ENCODE measurements at regions not wholly inside any gene's neighbourhood (a gene's known extent, or its start where the extent isn't known, plus 50 kb on each side); places are given as distances from the start of the nearest gene placed in this dataset.

DNA sequence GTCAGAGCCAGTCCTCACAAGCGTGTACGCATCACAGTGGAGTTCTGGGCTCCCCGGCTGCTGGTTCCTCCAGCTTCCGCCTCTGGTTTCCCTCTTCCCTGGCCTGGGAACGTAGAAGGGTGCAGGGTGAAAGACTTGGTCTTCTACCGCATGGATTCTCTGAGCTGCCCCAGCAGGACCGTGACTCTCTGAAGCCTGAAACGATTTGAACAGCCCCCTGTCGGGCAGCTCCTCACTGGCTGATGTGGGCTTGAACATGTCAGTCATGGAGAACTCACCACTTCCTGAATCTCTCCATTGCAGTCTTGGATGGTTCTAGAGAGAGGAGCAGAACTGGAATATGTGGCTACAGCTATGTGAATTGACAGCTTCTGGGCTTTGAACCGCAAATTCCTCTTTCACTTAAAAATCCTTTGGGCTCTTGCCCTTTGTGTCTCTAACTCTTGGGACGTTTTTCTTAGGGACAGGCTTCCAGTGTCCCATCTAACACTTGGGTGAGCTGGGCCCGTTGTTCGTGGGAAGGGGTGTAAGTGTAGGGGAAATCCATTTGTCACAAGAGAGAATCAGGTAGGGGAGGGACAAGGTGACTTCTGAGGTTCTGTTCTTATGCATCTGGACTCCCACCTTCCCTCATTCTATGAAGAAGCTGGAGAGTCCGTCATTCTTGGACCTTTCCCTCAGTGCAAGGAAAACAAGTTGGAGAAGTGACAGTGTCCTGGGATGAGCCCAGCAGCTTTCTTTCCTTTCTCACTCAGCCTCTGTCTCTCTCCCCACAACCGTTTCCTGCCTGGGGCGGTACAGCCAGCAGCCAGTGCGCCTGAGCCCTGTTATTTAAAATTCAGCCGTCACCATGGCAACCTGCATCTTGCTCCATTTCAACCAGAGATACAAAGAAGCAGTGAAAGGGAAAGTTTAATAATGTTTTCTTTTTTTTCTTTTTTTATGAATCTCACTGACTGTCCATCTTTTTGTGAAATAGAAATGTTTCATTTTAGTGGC lies 84.7 kb downstream of the PTTG1 start:
- no peak overlapping the region for H3K27ac ChIP-seq (ENCODE audit: insufficient read depth, low read length)
- H3K4me2 ChIP-seq (ENCODE audit: low read depth, low read length) = no peak overlapping the region
- no peak overlapping the region for H2AK9ac ChIP-seq (replicated peaks; ENCODE audit: low read depth, low read length, poor library complexity)
- H2BK15ac ChIP-seq (ENCODE audit: low read depth, low read length) = no peak overlapping the region; the same call in 2 of the 3 replicates
- peak overlapping the region in 1 of 2 experiments; percentile 47; a peak in 1 of 4 replicates for H4K8ac ChIP-seq (ENCODE audit: low read depth in 2 of 2, low read length in 2 of 2)
- H3K4me3 ChIP-seq (ENCODE audit: insufficient read depth, low read depth, low read length) = no peak overlapping the region
- no peak overlapping the region for H3K9ac ChIP-seq (ENCODE audit: low read depth, low read length)
- H3K27me3 ChIP-seq (ENCODE audit: control insufficient read depth, insufficient read depth, low read length) = no peaks in the 10 kb centered on the region; the same call in 1 of the 2 replicates
- H3K56ac ChIP-seq (ENCODE audit: extremely low read depth, insufficient read depth, low read length) = no peak overlapping the region
- H3K23ac ChIP-seq (ENCODE audit: low read depth, low read length) = no peak overlapping the region
- ATAC-seq (ENCODE audit: low read depth) (peak; percentile 40; the same call in 1 of the 2 replicates), DNase-seq (peak; percentile 54)
- peak overlapping the region; percentile 45 for H2AFZ ChIP-seq (replicated peaks; ENCODE audit: low read length, poor library complexity)
- no TSS peak for BruUV-seq (replicated peaks)
- peak overlapping the region; percentile 26; the same call in 1 of the 2 replicates for H2BK120ac ChIP-seq (ENCODE audit: low read depth, low read length)
- H4K20me1 ChIP-seq (ENCODE audit: insufficient read depth, low read length) = no peaks in the 10 kb centered on the region
- H3K79me1 ChIP-seq (ENCODE audit: low read depth in 1 of 2, low read length in 2 of 2) = no peaks in the 10 kb centered on the region
- H3K4me1 ChIP-seq (ENCODE audit: control insufficient read depth, insufficient read depth, low read length) = peaks cover 2% of the 10 kb centered on the region; the same call in 1 of the 2 replicates
- no peak overlapping the region for H2BK5ac ChIP-seq (ENCODE audit: low read depth, low read length, poor library complexity, severe bottlenecking)
- dilution Hi-C loops (cut with HindIII; ENCODE audit: low sequenced_read_pairs, unreplicated experiment) (no loop called here), intact Hi-C loops (cut with micrococcal nuclease) (loop anchor here (5.0 kb wide), 1 partner anchor 1036 kb away; no protein-coding TSS in a partner anchor), in situ Hi-C loops (cut with MboI; ENCODE audit: low sequenced_read_pairs) (no loop called here)
- H2BK20ac ChIP-seq (ENCODE audit: low read depth, low read length) = no peak overlapping the region
- H4K91ac ChIP-seq (ENCODE audit: insufficient read depth, low read depth, low read length) = no peak overlapping the region
- H3K18ac ChIP-seq (ENCODE audit: low read depth, low read length) = no peak overlapping the region
- H4K5ac ChIP-seq (ENCODE audit: low read depth, low read length) = no peak overlapping the region
- no peak overlapping the region for H2AK5ac ChIP-seq (ENCODE audit: low read depth, low read length)
- H3K36me3 ChIP-seq (ENCODE audit: control insufficient read depth, insufficient read depth, low read length) = no peaks in the 10 kb centered on the region
- POLR2A ChIA-PET (ENCODE audit: unreplicated experiment) = no interaction called here
- no peak overlapping the region for H3K14ac ChIP-seq (replicated peaks; ENCODE audit: low read depth, low read length)
- WGBS, 2 experiments (ENCODE audit: extremely low coverage in 2 of 2, insufficient read length in 1 of 2) = 89% methylated on average over 4 of the region's 18 CpGs; no CpG with 5 or more reads in 1 of the 2 experiments
- CTCF ChIA-PET = interaction anchor here (3.2 kb wide), 1 partner anchor 67 kb away, joined by 16 read pairs; no protein-coding TSS in a partner anchor
- H3K4ac ChIP-seq (ENCODE audit: low read depth, low read length) = no peak overlapping the region
- TF ChIP-seq CHD1 (IDR thresholded peaks at IDR 0.05; ENCODE audit: low read depth, low read length) (no peak), RAD21 (IDR thresholded peaks at IDR 0.05; ENCODE audit: low read length) (no peak), RCOR1 (IDR thresholded peaks at IDR 0.05; ENCODE audit: insufficient replicate concordance, low read length) (no peak), SMC3 (IDR thresholded peaks at IDR 0.05; ENCODE audit: low read depth, low read length) (no peak), BHLHE40 (IDR thresholded peaks at IDR 0.05; ENCODE audit: low read depth, low read length) (no peak), NFE2L2 (IDR thresholded peaks at IDR 0.05; ENCODE audit: low read depth, low read length) (no peak), MXI1 (IDR thresholded peaks at IDR 0.05; ENCODE audit: borderline replicate concordance, low read depth, low read length) (no peak), POLR2A (IDR thresholded peaks at IDR 0.05; ENCODE audit: low read depth, low read length) (no peak), MAFK (IDR thresholded peaks at IDR 0.05; ENCODE audit: low read depth, low read length) (no peak), FOS (IDR thresholded peaks at IDR 0.05; ENCODE audit: low read depth, low read length) (no peak)
- TF ChIP-seq, protein P1, sequence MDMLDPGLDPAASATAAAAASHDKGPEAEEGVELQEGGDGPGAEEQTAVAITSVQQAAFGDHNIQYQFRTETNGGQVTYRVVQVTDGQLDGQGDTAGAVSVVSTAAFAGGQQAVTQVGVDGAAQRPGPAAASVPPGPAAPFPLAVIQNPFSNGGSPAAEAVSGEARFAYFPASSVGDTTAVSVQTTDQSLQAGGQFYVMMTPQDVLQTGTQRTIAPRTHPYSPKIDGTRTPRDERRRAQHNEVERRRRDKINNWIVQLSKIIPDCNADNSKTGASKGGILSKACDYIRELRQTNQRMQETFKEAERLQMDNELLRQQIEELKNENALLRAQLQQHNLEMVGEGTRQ (IDR thresholded peaks at IDR 0.05; ENCODE audit: low read depth, low read length) = no peak
- TF ChIP-seq, protein P2, sequence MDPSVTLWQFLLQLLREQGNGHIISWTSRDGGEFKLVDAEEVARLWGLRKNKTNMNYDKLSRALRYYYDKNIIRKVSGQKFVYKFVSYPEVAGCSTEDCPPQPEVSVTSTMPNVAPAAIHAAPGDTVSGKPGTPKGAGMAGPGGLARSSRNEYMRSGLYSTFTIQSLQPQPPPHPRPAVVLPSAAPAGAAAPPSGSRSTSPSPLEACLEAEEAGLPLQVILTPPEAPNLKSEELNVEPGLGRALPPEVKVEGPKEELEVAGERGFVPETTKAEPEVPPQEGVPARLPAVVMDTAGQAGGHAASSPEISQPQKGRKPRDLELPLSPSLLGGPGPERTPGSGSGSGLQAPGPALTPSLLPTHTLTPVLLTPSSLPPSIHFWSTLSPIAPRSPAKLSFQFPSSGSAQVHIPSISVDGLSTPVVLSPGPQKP (IDR thresholded peaks at IDR 0.05; ENCODE audit: borderline replicate concordance, low read depth, low read length) = no peak
- TF ChIP-seq, protein P3, sequence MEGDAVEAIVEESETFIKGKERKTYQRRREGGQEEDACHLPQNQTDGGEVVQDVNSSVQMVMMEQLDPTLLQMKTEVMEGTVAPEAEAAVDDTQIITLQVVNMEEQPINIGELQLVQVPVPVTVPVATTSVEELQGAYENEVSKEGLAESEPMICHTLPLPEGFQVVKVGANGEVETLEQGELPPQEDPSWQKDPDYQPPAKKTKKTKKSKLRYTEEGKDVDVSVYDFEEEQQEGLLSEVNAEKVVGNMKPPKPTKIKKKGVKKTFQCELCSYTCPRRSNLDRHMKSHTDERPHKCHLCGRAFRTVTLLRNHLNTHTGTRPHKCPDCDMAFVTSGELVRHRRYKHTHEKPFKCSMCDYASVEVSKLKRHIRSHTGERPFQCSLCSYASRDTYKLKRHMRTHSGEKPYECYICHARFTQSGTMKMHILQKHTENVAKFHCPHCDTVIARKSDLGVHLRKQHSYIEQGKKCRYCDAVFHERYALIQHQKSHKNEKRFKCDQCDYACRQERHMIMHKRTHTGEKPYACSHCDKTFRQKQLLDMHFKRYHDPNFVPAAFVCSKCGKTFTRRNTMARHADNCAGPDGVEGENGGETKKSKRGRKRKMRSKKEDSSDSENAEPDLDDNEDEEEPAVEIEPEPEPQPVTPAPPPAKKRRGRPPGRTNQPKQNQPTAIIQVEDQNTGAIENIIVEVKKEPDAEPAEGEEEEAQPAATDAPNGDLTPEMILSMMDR (conservative IDR thresholded peaks at IDR 0.05; ENCODE audit: low read depth, low read length) = no peak
- no peaks in the 10 kb centered on the region for H3K9me1 ChIP-seq (ENCODE audit: insufficient read depth, low read length)
- H3K9me3 ChIP-seq (ENCODE audit: control insufficient read depth, insufficient read depth, low read length) = no peaks in the 10 kb centered on the region

Data from IMR-90 (cell line).